ENCODE measurements at regions not wholly inside any gene's neighbourhood (a gene's known extent, or its start where the extent isn't known, plus 50 kb on each side); places are given as distances from the start of the nearest gene placed in this dataset.

GRCh38 chr17:69949973-69950695, 124.9 kb upstream of the KCNJ16 start:
- H4K12ac ChIP-seq (ENCODE audit: low read depth, low read length): no peak overlapping the region
- no peak overlapping the region for H2AK5ac ChIP-seq (ENCODE audit: low read length)
- H3K14ac ChIP-seq (ENCODE audit: low read length): no peak overlapping the region
- H3K27ac ChIP-seq (ENCODE audit: low read depth, low read length): no peak overlapping the region
- no peak overlapping the region for H3K4ac ChIP-seq (ENCODE audit: low read depth, low read length)
- H3K4me3 ChIP-seq (ENCODE audit: low read depth, low read length): no peak overlapping the region
- no peaks in the 10 kb centered on the region for H3K79me2 ChIP-seq (ENCODE audit: control insufficient read depth, insufficient read depth, low read length, poor library complexity)
- no peak overlapping the region for H2AFZ ChIP-seq (ENCODE audit: insufficient read depth, low read length, poor library complexity)
- no peak overlapping the region for H2BK120ac ChIP-seq (ENCODE audit: insufficient read depth, low read length, poor library complexity)
- H3K36me3 ChIP-seq (ENCODE audit: control insufficient read depth in 1 of 2, insufficient read depth in 2 of 2, low read length in 2 of 2): no peaks in the 10 kb centered on the region
- H3K9me3 ChIP-seq (ENCODE audit: insufficient read depth, low read depth, low read length): no peaks in the 10 kb centered on the region
- no peak overlapping the region for H3K23ac ChIP-seq (ENCODE audit: low read length)
- no peak overlapping the region for H2BK5ac ChIP-seq (ENCODE audit: low read depth, low read length, poor library complexity)
- WGBS (ENCODE audit: extremely low coverage, insufficient coverage, insufficient read length): no CpG with 5 or more reads among the region's 6 CpGs
- H3K4me1 ChIP-seq (ENCODE audit: control insufficient read depth in 1 of 2, insufficient read depth in 2 of 2, low read length in 2 of 2): no peaks in the 10 kb centered on the region
- H2BK12ac ChIP-seq (ENCODE audit: low read length): no peak overlapping the region
- H3K79me1 ChIP-seq (ENCODE audit: low read length): no peaks in the 10 kb centered on the region
- no peak overlapping the region for H4K8ac ChIP-seq (ENCODE audit: low read depth, low read length)
- no peak for DNase-seq
- no peak overlapping the region for H3K9ac ChIP-seq (ENCODE audit: low read length)
- H3K27me3 ChIP-seq (ENCODE audit: insufficient read depth, low read length): no peaks in the 10 kb centered on the region
- no peak overlapping the region for H3K4me2 ChIP-seq (ENCODE audit: low read length)
- no peak overlapping the region for H3K18ac ChIP-seq (ENCODE audit: low read length)
- H4K91ac ChIP-seq (ENCODE audit: low read depth, low read length): no peak overlapping the region

- no peak overlapping the region for H2AK5ac ChIP-seq (ENCODE audit: low read length)
Observed at GRCh38 chr17:69950701-69951418, 124.2 kb upstream of the KCNJ16 start.

GRCh38 chr17:69954241-69954925, 120.6 kb upstream of the KCNJ16 start:
- Histone ChIP-seq H3K4me1 (ENCODE audit: control insufficient read depth in 1 of 2, insufficient read depth in 2 of 2, low read length in 2 of 2) (no peaks in the 10 kb centered on the region), H3K14ac (ENCODE audit: low read length) (no peak overlapping the region), H2AFZ (ENCODE audit: insufficient read depth, low read length, poor library complexity) (no peak overlapping the region), H2BK5ac (ENCODE audit: low read depth, low read length, poor library complexity) (no peak overlapping the region), H3K27ac (ENCODE audit: low read depth, low read length) (no peak overlapping the region), H3K23ac (ENCODE audit: low read length) (no peak overlapping the region), H3K4me2 (ENCODE audit: low read length) (no peak overlapping the region), H2BK12ac (ENCODE audit: low read length) (no peak overlapping the region), H2BK120ac (ENCODE audit: insufficient read depth, low read length, poor library complexity) (no peak overlapping the region), H3K4ac (ENCODE audit: low read depth, low read length) (no peak overlapping the region), H3K9me3 (ENCODE audit: insufficient read depth, low read depth, low read length) (no peaks in the 10 kb centered on the region), H4K91ac (ENCODE audit: low read depth, low read length) (no peak overlapping the region), H3K18ac (ENCODE audit: low read length) (no peak overlapping the region), H3K9ac (ENCODE audit: low read length) (no peak overlapping the region), H3K79me2 (ENCODE audit: control insufficient read depth, insufficient read depth, low read length, poor library complexity) (no peaks in the 10 kb centered on the region), H3K79me1 (ENCODE audit: low read length) (no peaks in the 10 kb centered on the region), H3K4me3 (ENCODE audit: low read depth, low read length) (no peak overlapping the region), H4K12ac (ENCODE audit: low read depth, low read length) (no peak overlapping the region), H4K8ac (ENCODE audit: low read depth, low read length) (no peak overlapping the region), H3K36me3 (ENCODE audit: control insufficient read depth in 1 of 2, insufficient read depth in 2 of 2, low read length in 2 of 2) (no peaks in the 10 kb centered on the region), H2AK5ac (ENCODE audit: low read length) (no peak overlapping the region), H3K27me3 (ENCODE audit: insufficient read depth, low read length) (no peaks in the 10 kb centered on the region)
- no CpG with 5 or more reads among the region's 3 CpGs for WGBS (ENCODE audit: extremely low coverage, insufficient coverage, insufficient read length)
- DNase-seq: no peak

More at GRCh38 chr17:69950701-69951418, 124.2 kb upstream of the KCNJ16 start:
- Histone ChIP-seq H3K4ac (ENCODE audit: low read depth, low read length) (no peak overlapping the region), H4K12ac (ENCODE audit: low read depth, low read length) (no peak overlapping the region), H3K9me3 (ENCODE audit: insufficient read depth, low read depth, low read length) (no peaks in the 10 kb centered on the region), H2AFZ (ENCODE audit: insufficient read depth, low read length, poor library complexity) (no peak overlapping the region), H3K79me1 (ENCODE audit: low read length) (no peaks in the 10 kb centered on the region), H4K91ac (ENCODE audit: low read depth, low read length) (no peak overlapping the region), H3K9ac (ENCODE audit: low read length) (no peak overlapping the region), H2BK12ac (ENCODE audit: low read length) (no peak overlapping the region), H3K27ac (ENCODE audit: low read depth, low read length) (no peak overlapping the region), H2BK120ac (ENCODE audit: insufficient read depth, low read length, poor library complexity) (no peak overlapping the region), H3K4me2 (ENCODE audit: low read length) (no peak overlapping the region), H3K36me3 (ENCODE audit: control insufficient read depth in 1 of 2, insufficient read depth in 2 of 2, low read length in 2 of 2) (no peaks in the 10 kb centered on the region), H3K23ac (ENCODE audit: low read length) (no peak overlapping the region), H3K4me1 (ENCODE audit: control insufficient read depth in 1 of 2, insufficient read depth in 2 of 2, low read length in 2 of 2) (no peaks in the 10 kb centered on the region), H3K18ac (ENCODE audit: low read length) (no peak overlapping the region), H2BK5ac (ENCODE audit: low read depth, low read length, poor library complexity) (no peak overlapping the region), H3K79me2 (ENCODE audit: control insufficient read depth, insufficient read depth, low read length, poor library complexity) (no peaks in the 10 kb centered on the region), H3K27me3 (ENCODE audit: insufficient read depth, low read length) (no peaks in the 10 kb centered on the region), H4K8ac (ENCODE audit: low read depth, low read length) (no peak overlapping the region), H3K14ac (ENCODE audit: low read length) (no peak overlapping the region), H3K4me3 (ENCODE audit: low read depth, low read length) (no peak overlapping the region)
- no peak for DNase-seq

- H2AK5ac ChIP-seq (ENCODE audit: low read length): no peak overlapping the region
- no peak overlapping the region for H3K4me3 ChIP-seq (ENCODE audit: low read depth, low read length)
- H3K9me3 ChIP-seq (ENCODE audit: insufficient read depth, low read depth, low read length): no peaks in the 10 kb centered on the region
- no peak overlapping the region for H3K4me2 ChIP-seq (ENCODE audit: low read length)
- H2BK120ac ChIP-seq (ENCODE audit: insufficient read depth, low read length, poor library complexity): no peak overlapping the region
- no peak overlapping the region for H4K8ac ChIP-seq (ENCODE audit: low read depth, low read length)
- no peak overlapping the region for H4K91ac ChIP-seq (ENCODE audit: low read depth, low read length)
- no peaks in the 10 kb centered on the region for H3K27me3 ChIP-seq (ENCODE audit: insufficient read depth, low read length)
- H3K14ac ChIP-seq (ENCODE audit: low read length): no peak overlapping the region
- no peaks in the 10 kb centered on the region for H3K79me2 ChIP-seq (ENCODE audit: control insufficient read depth, insufficient read depth, low read length, poor library complexity)
- no peak overlapping the region for H3K9ac ChIP-seq (ENCODE audit: low read length)
- DNase-seq: no peak
- no CpG with 5 or more reads among the region's 3 CpGs for WGBS (ENCODE audit: extremely low coverage, insufficient coverage, insufficient read length)
- no peak overlapping the region for H2BK5ac ChIP-seq (ENCODE audit: low read depth, low read length, poor library complexity)
- no peaks in the 10 kb centered on the region for H3K79me1 ChIP-seq (ENCODE audit: low read length)
- H3K23ac ChIP-seq (ENCODE audit: low read length): no peak overlapping the region
- H3K27ac ChIP-seq (ENCODE audit: low read depth, low read length): no peak overlapping the region
- H4K12ac ChIP-seq (ENCODE audit: low read depth, low read length): no peak overlapping the region
- H3K4me1 ChIP-seq (ENCODE audit: control insufficient read depth in 1 of 2, insufficient read depth in 2 of 2, low read length in 2 of 2): no peaks in the 10 kb centered on the region
- no peak overlapping the region for H3K4ac ChIP-seq (ENCODE audit: low read depth, low read length)
- no peak overlapping the region for H2BK12ac ChIP-seq (ENCODE audit: low read length)
- no peaks in the 10 kb centered on the region for H3K36me3 ChIP-seq (ENCODE audit: control insufficient read depth in 1 of 2, insufficient read depth in 2 of 2, low read length in 2 of 2)
- no peak overlapping the region for H2AFZ ChIP-seq (ENCODE audit: insufficient read depth, low read length, poor library complexity)
- no peak overlapping the region for H3K18ac ChIP-seq (ENCODE audit: low read length)
Observed at GRCh38 chr17:69958063-69958462, 117.0 kb upstream of the KCNJ16 start.
